ENCODE measurements at regions not wholly inside any gene's neighbourhood (a gene's known extent, or its start where the extent isn't known, plus 50 kb on each side); places are given as distances from the start of the nearest gene placed in this dataset.

DNA sequence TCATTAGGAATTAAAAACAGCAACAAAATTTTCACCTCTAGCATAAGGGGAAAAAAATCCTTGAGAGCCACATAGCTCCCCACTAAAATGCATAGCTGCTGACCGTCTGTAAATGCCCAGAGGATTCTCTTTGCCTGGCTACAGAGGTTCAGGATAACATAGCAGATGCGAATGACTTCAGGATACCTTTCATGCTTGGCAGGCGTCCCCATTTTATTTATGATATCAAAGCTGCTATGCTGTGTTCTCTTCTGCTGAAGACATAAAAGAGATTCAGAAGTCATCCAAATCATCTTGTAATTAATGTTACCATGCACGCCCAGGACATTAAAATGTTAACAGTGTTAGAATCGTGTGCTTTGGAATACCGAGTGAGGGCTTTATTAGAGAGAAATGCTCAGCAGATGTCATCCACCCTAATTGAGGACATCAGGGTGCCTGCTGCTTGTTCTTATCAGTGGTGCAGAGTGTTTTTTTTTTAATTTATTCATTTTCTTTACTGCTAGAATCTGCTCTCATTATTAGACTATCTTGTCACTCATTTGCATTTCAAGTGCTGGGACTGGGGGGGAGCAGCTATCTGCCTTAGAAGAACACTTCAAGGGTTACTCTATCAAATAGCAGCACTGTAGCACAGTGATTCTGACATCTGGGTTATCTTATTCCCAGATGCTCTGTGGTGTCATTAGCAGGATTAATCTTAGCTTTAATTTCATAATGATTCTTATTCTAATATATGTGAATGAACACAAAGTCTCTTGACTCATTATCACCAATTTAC lies 139.5 kb downstream of the ZNF326 start:
- intact Hi-C loops (cut with micrococcal nuclease) = no loop called here
- H3K4me3 Mint-ChIP-seq (ENCODE audit: low read depth) = no peak overlapping the region
- no peaks in the 10 kb centered on the region for H3K4me1 Mint-ChIP-seq (ENCODE audit: low read depth)
- no peak for DNase-seq (ENCODE audit: low spot score)
- peaks cover under 1% of the 10 kb centered on the region for H3K27me3 Mint-ChIP-seq (ENCODE audit: low read depth)
- no peaks in the 10 kb centered on the region for H3K36me3 Mint-ChIP-seq (ENCODE audit: low read depth)
- H3K27ac Mint-ChIP-seq = no peak overlapping the region
- H3K9me3 Mint-ChIP-seq = no peaks in the 10 kb centered on the region

DNA sequence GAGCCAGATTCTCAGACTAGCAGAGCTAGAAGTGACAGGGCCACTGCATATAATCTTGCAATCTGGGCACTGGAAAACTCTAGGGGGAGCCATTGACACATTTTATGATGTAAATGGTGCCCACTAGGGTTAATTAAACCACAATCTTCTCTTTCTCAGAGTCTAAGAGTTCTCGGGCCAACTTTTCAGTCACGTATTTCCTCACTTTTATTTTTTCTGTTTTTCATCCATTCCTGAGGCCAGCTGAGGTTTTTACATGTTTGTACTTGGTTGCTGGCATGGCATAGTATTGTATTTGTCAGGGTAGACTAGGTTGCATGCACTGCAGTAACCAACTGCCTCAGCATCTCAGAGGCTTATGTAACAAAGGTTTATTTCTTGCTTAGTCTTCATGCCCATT lies 138.2 kb downstream of the ZNF326 start:
- intact Hi-C loops (cut with micrococcal nuclease) = no loop called here
- DNase-seq (ENCODE audit: low spot score) = no peak
- Mint-ChIP-seq H3K27me3 (ENCODE audit: low read depth) (peaks cover 8% of the 10 kb centered on the region), H3K9me3 (no peaks in the 10 kb centered on the region), H3K4me3 (ENCODE audit: low read depth) (no peak overlapping the region), H3K36me3 (ENCODE audit: low read depth) (no peaks in the 10 kb centered on the region), H3K27ac (no peak overlapping the region), H3K4me1 (ENCODE audit: low read depth) (no peaks in the 10 kb centered on the region)

DNA sequence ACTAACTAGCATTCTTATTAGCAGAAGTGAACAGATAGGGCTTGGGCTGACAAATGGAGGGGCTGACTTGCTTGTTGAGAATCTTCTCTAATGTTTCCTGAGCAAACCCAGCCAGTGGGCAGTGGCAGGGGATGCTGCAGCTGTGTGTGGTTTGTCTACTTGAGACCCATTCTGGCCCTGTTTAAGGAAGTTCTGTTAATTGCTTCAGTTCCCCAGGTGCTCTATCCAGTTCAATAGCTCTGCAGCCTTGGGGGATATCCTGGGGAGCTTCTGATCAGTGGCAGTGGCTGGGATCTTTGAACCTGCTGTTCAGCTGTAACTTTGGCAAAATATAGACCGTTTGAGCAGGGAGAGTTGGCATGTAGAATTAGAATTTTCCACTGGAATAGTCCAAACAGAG lies 137.4 kb downstream of the ZNF326 start:
- no peak for DNase-seq (ENCODE audit: low spot score)
- H3K4me3 Mint-ChIP-seq (ENCODE audit: low read depth) = no peak overlapping the region
- no peaks in the 10 kb centered on the region for H3K36me3 Mint-ChIP-seq (ENCODE audit: low read depth)
- H3K4me1 Mint-ChIP-seq (ENCODE audit: low read depth) = peaks cover 2% of the 10 kb centered on the region
- intact Hi-C loops (cut with micrococcal nuclease) = no loop called here
- H3K9me3 Mint-ChIP-seq = no peaks in the 10 kb centered on the region
- no peak overlapping the region for H3K27ac Mint-ChIP-seq
- peaks cover 8% of the 10 kb centered on the region for H3K27me3 Mint-ChIP-seq (ENCODE audit: low read depth)

DNA sequence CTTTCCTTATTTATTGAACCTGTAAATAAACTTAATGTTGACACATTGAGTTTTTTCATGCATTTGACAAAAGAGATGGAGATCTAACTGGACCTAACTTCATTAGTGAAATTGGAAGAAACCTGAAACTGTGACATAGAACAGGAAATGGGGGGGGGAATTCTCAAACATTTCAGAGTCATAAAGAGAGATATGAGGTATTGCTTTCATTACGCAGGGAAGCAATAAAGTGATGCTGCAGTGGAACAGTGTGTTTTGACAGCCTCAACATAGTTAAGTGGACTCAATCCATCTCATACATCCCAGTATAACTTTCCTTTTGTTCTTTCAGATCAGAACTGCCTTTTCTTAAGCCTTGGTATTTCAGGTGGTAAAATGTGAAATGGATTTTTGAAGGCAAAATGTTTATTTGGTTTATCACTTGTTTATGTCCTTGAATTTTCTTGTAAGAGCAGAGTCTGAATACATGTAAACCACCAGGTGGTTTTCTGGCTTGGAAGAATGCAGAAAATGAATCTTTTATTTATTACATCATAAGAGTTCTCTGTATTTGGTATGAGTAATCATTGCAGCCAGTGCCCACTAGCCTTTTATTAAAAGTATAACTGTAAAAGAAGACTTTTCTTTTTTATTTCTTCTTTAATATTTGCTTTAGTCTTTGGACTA lies 132.5 kb downstream of the ZNF326 start:
- no peaks in the 10 kb centered on the region for H3K36me3 Mint-ChIP-seq (ENCODE audit: low read depth)
- DNase-seq (ENCODE audit: low spot score) = no peak
- peaks cover 6% of the 10 kb centered on the region for H3K4me1 Mint-ChIP-seq (ENCODE audit: low read depth)
- no peaks in the 10 kb centered on the region for H3K9me3 Mint-ChIP-seq
- H3K4me3 Mint-ChIP-seq (ENCODE audit: low read depth) = no peak overlapping the region
- H3K27me3 Mint-ChIP-seq (ENCODE audit: low read depth) = peaks cover 13% of the 10 kb centered on the region
- intact Hi-C loops (cut with micrococcal nuclease) = no loop called here
- no peak overlapping the region for H3K27ac Mint-ChIP-seq

DNA sequence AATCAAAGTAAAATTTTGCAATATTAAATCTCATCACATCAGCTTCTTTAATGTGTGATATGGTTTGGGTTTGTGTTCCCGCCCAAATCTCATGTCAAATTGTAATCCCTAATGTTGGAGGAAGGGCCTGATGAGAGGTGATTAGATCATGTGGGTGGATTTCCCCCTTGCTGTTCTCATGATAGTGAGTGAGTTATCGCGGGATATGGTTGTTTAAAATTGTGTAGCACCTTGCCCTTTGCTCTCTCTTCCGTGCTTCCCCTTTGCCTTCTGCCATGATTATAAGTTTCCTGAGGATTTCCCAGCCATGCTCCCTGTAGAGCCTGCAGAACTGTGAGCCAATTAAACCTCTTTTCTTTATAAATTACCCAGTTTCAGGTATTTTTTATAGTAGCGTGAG lies 131.9 kb downstream of the ZNF326 start:
- Mint-ChIP-seq H3K4me1 (ENCODE audit: low read depth) (peaks cover 6% of the 10 kb centered on the region), H3K36me3 (ENCODE audit: low read depth) (no peaks in the 10 kb centered on the region), H3K27me3 (ENCODE audit: low read depth) (peaks cover 13% of the 10 kb centered on the region), H3K4me3 (ENCODE audit: low read depth) (no peak overlapping the region), H3K9me3 (no peaks in the 10 kb centered on the region), H3K27ac (no peak overlapping the region)
- DNase-seq (ENCODE audit: low spot score) = no peak
- intact Hi-C loops (cut with micrococcal nuclease) = no loop called here

DNA sequence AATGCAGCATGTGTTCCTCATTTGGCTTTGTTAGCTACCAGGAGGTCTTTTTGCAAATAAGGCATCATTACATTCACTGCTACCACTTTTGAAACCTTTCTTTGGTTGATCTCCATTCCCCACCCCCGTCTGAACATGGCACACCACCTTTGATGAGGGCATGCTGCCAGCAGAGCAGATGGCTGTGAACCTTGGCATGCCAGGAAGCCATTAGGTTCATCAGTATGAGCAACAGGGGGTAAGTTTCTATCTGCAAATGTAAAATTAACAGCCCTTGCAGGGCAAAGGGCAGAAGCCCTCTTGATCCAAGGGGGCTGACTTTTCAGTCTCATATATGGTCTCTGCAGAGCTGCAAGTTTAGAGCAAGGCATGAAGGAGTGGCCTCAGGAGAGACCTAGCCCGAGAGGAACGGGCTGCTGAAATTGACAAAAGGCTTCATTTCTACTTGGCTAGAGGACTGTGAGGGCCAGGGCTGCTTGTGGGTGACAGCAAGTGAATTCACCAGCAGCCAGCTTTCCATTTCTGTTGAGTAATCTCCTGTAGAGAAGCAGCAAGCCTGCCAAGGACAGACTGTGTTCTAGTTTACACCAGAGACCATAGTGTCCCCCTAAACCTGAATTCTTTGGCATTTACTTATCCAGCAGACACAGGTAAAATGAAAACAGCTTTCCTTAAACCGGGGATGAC lies 127.9 kb downstream of the ZNF326 start:
- H3K27me3 Mint-ChIP-seq (ENCODE audit: low read depth) = peaks cover 7% of the 10 kb centered on the region
- H3K4me3 Mint-ChIP-seq (ENCODE audit: low read depth) = no peak overlapping the region
- H3K4me1 Mint-ChIP-seq (ENCODE audit: low read depth) = peaks cover 6% of the 10 kb centered on the region
- DNase-seq (ENCODE audit: low spot score) = no peak
- H3K9me3 Mint-ChIP-seq = no peaks in the 10 kb centered on the region
- intact Hi-C loops (cut with micrococcal nuclease) = no loop called here
- no peak overlapping the region for H3K27ac Mint-ChIP-seq
- H3K36me3 Mint-ChIP-seq (ENCODE audit: low read depth) = no peaks in the 10 kb centered on the region

DNA sequence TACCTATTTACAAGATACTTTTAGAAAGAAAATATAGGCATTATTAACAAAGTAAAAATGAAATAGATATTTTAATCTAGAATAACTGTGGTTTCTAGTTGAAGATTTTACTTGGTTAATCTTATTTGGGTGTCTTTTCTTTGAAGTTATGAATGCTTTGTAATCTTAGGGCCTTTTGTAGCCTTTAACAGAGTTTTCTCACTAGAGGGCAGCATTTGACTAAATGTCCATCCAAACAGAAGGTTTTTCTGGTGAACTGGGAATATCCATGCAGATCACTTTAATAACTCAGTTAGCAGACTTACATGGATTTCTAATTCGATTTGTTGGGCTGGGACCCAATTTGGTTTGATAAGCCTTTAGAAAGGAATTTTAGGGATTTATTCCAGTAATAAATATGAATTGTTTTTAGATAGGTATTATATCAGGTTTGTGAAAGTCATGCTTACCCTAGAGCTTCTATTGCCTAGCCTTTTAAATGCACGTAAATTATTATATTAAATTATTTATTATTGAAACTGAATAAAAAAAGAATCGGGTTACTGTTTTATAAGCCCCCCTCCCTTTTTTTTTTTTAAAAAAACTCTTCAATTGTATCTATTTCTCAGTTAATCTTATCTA lies 119.7 kb downstream of the ZNF326 start:
- no peaks in the 10 kb centered on the region for H3K9me3 Mint-ChIP-seq
- DNase-seq (ENCODE audit: low spot score) = no peak
- H3K27ac Mint-ChIP-seq = no peak overlapping the region
- H3K4me1 Mint-ChIP-seq (ENCODE audit: low read depth) = no peaks in the 10 kb centered on the region
- H3K4me3 Mint-ChIP-seq (ENCODE audit: low read depth) = no peak overlapping the region
- H3K36me3 Mint-ChIP-seq (ENCODE audit: low read depth) = no peaks in the 10 kb centered on the region
- intact Hi-C loops (cut with micrococcal nuclease) = no loop called here
- peaks cover 15% of the 10 kb centered on the region for H3K27me3 Mint-ChIP-seq (ENCODE audit: low read depth)

DNA sequence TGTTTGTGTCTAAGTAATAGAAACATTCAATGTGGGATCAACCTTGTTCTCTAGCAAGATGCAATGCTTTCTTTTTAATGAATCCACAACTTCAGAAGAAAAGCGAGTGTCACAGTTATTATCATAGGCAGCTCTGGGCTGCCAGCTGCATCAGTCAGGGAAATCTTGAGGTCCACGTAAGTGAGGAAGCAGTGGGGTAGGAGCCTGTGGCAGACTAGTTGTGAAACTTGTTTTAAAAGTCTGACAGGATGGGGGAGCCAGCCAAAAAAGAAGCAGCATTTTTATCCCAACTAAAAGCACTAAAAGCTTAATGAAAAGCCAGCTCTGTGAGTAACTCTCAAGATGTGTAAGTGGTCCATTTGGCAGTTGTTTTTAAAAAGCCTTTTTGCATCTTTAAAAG lies 113.1 kb downstream of the ZNF326 start:
- DNase-seq (ENCODE audit: low spot score) = no peak
- Mint-ChIP-seq H3K4me3 (ENCODE audit: low read depth) (no peak overlapping the region), H3K9me3 (no peaks in the 10 kb centered on the region), H3K27me3 (ENCODE audit: low read depth) (peaks cover 24% of the 10 kb centered on the region), H3K36me3 (ENCODE audit: low read depth) (no peaks in the 10 kb centered on the region), H3K27ac (no peak overlapping the region), H3K4me1 (ENCODE audit: low read depth) (no peaks in the 10 kb centered on the region)
- intact Hi-C loops (cut with micrococcal nuclease) = no loop called here

DNA sequence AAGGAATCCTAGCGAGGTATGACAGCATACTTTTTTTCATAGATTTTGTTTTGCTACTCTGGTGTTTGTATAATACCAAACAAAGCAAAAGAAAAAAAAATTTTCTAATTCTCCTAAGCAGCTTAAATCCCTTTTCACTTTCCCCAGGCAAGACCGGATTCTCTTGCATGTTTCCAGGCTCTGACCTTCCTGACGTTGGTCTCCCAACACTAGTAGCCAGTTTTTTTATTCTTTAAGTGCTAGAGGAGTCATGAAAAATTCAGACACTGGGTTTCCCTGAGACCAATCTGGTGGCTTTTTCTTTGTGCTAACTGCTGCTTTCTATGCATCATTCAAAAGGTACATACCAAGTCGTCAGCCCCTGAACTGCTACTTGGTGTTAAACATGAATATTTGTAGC lies 111.4 kb downstream of the ZNF326 start:
- Mint-ChIP-seq H3K9me3 (no peaks in the 10 kb centered on the region), H3K4me1 (ENCODE audit: low read depth) (no peaks in the 10 kb centered on the region), H3K36me3 (ENCODE audit: low read depth) (no peaks in the 10 kb centered on the region), H3K4me3 (ENCODE audit: low read depth) (no peak overlapping the region), H3K27ac (no peak overlapping the region), H3K27me3 (ENCODE audit: low read depth) (peaks cover 22% of the 10 kb centered on the region)
- intact Hi-C loops (cut with micrococcal nuclease) = no loop called here
- no peak for DNase-seq (ENCODE audit: low spot score)

DNA sequence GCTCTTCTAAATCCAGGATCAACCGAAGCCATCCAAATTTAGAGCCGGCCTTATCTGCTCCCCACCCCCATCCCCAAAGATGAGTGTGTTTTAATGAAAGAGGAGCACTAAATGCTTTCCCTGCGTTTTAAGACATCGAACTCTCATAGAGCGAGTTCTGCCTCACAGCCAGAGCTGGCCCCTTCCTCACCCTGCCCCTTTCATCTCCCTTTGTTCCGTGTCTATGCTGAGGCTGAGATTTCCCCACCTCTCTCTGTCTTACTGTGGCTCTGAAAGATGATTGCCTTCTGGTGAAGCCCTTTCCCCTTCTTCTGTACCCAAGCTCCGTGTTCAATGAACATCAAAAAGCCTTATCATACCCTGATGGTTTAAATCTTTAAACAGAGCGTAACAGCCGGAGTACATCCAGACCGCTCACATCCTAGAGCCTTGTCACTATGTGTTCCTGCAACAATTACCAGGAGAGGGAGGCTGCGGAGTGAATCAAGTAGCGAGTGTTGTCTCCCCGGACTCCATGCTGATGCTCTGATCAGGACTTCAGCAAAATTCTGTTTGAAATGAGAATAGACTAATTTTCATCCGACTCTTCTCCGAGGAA lies 110.1 kb downstream of the ZNF326 start:
- Mint-ChIP-seq H3K9me3 (no peaks in the 10 kb centered on the region), H3K27me3 (ENCODE audit: low read depth) (peaks cover 19% of the 10 kb centered on the region), H3K4me1 (ENCODE audit: low read depth) (no peaks in the 10 kb centered on the region), H3K27ac (no peak overlapping the region), H3K4me3 (ENCODE audit: low read depth) (no peak overlapping the region), H3K36me3 (ENCODE audit: low read depth) (no peaks in the 10 kb centered on the region)
- no peak for DNase-seq (ENCODE audit: low spot score)
- intact Hi-C loops (cut with micrococcal nuclease) = no loop called here

DNA sequence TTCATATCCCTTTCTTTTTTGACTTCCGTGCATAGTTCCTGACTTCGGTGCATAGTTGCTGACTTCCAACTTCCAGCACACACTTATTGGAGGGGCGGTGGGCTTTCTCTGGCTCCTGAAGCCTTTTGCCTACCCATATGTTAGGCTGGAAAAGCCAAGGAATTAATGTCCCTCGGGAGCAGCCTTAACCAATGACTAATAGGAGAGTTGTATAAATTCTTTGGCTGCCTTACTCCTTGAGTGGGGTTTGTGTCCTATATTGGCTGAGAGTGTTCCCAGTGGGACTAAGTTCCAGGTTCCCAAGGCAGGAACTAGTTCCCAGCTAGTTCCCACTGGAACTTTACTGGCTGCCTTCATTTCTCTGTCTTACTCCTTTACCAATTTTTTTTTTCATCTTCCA lies 105.7 kb downstream of the ZNF326 start:
- H3K9me3 Mint-ChIP-seq = no peaks in the 10 kb centered on the region
- no peaks in the 10 kb centered on the region for H3K36me3 Mint-ChIP-seq (ENCODE audit: low read depth)

DNA sequence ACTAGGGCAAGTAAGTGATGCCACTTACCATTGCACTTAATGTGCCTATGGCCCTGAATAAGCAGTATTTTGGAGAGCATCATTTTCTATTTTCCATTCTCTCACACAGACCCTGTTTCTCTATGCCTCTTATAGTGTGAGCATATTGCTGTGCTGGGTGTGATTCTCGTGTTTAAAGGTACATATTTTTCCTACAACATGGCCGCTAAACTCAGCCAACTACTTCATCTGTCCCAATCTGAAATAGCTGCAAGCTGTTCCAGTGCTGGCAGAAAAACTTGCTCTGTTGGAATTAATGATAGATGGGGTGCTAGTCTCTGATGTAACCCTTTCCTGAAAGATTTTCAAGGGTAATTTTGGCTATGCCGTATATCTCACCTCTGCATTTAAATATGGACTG lies 97.5 kb downstream of the ZNF326 start:
- peaks cover 5% of the 10 kb centered on the region for H3K27me3 Mint-ChIP-seq (ENCODE audit: low read depth)
- H3K4me3 Mint-ChIP-seq (ENCODE audit: low read depth) = no peak overlapping the region
- intact Hi-C loops (cut with micrococcal nuclease) = no loop called here
- H3K9me3 Mint-ChIP-seq = no peaks in the 10 kb centered on the region
- H3K4me1 Mint-ChIP-seq (ENCODE audit: low read depth) = no peaks in the 10 kb centered on the region
- no peak overlapping the region for H3K27ac Mint-ChIP-seq
- no peaks in the 10 kb centered on the region for H3K36me3 Mint-ChIP-seq (ENCODE audit: low read depth)
- DNase-seq (ENCODE audit: low spot score) = no peak

More for the DNA sequence above, 105.7 kb downstream of the ZNF326 start:
- DNase-seq (ENCODE audit: low spot score) = no peak
- Mint-ChIP-seq H3K4me3 (ENCODE audit: low read depth) (no peak overlapping the region), H3K4me1 (ENCODE audit: low read depth) (no peaks in the 10 kb centered on the region), H3K27ac (no peak overlapping the region), H3K27me3 (ENCODE audit: low read depth) (no peaks in the 10 kb centered on the region)
- intact Hi-C loops (cut with micrococcal nuclease) = no loop called here
